Heart left ventricle (tissue), 16 donors: ENCODE measurements at regions not wholly inside any gene's neighbourhood (a gene's known extent, or its start where the extent isn't known, plus 50 kb on each side); places are given as distances from the start of the nearest gene placed in this dataset.

ENCODE experiments used
- ATAC-seq, 4 donors: fragments of 200-7000 bp; cut with Tn5 transposase; one replicate each; pipeline ENCODE4 v1.9.1; 2020 to 2022; ENCODE audit warnings: moderate library complexity in 4 of 4, mild to moderate bottlenecking in 3 of 4, moderate number of reproducible peaks in 1 of 4
- DNase-seq, 5 donors: peaks; one replicate each; pipeline ENCODE4 v3.0.0-alpha.2; 2020
- H3K27ac ChIP-seq, 12 donors: fragments of 200-600 bp; sonication (generic) in 4 of 12; one replicate each; pipeline versions ENCODE4 v1.5.0 to v1.8.0; 2016 to 2022; ENCODE audit warnings: mild to moderate bottlenecking in 2 of 12
- H3K27me3 ChIP-seq, 9 donors: fragments of 200-600 bp; sonication (generic) in 2 of 9; one replicate each; pipeline versions ENCODE4 v1.5.1 to v1.8.0; 2016 to 2022; ENCODE audit warnings: mild to moderate bottlenecking in 3 of 9
- H3K36me3 ChIP-seq, 9 donors: fragments of 200-600 bp; sonication (generic) in 2 of 9; one replicate each; pipeline versions ENCODE4 v1.5.0 to v1.8.0; 2018 to 2022; ENCODE audit warnings: mild to moderate bottlenecking in 2 of 9
- H3K4me1 ChIP-seq, 12 donors: fragments of 200-600 bp; sonication (generic) in 4 of 12; one replicate each; pipeline versions ENCODE4 v1.5.0 to v1.8.0; 2016 to 2022; ENCODE audit warnings: mild to moderate bottlenecking in 3 of 12
- H3K4me3 ChIP-seq, 12 donors: fragments of 200-600 bp; sonication (generic) in 4 of 12; one replicate each; pipeline versions ENCODE4 v1.5.0 to v1.8.0; 2017 to 2022; ENCODE audit warnings: mild to moderate bottlenecking in 9 of 12, moderate library complexity in 4 of 12
- H3K9me3 ChIP-seq, 12 donors: fragments of 200-600 bp; sonication (generic) in 4 of 12; one replicate each; pipeline versions ENCODE4 v1.5.0 to v1.8.0; 2016 to 2022; ENCODE audit warnings: mild to moderate bottlenecking in 1 of 12
- CTCF ChIP-seq, 12 donors: fragments of 200-600 bp; sonication (generic) in 4 of 12; IDR thresholded peaks; one replicate each; pipeline versions ENCODE4 v1.5.0 to v1.8.0; 2018 to 2022; ENCODE audit warnings: antibody characterized with exemption in 12 of 12, mild to moderate bottlenecking in 5 of 12
- POLR2A ChIP-seq, 2 donors: fragments of 450-650 bp; IDR thresholded peaks; one replicate each; pipeline ENCODE4 v1.6.1; 2017; ENCODE audit warnings: antibody characterized with exemption in 2 of 2, mild to moderate bottlenecking in 2 of 2, moderate library complexity in 2 of 2
- WGBS, 4 donors: extraction: QIAGEN DNeasy Blood & Tissue Kit in 2 of 4; methylation state at CpG; one replicate each; pipeline versions ENCODE4 v1.1.5 to v1.1.7; 2013 to 2018; 5-methylcytosine and 5-hydroxymethylcytosine counted together
- intact Hi-C, 10 donors: fragments of 100-400 bp; cut with DNase I; formaldehyde crosslinking; loops; one replicate each; pipeline versions ENCODE4 v1.11.1 to v1.14.2; 2022
- donor health status: ischemic (EF 13 %, LVEDD 7.1; RV severe dilation, severe dysfunction).
- donor health status: healthy with polysubstance abuse.
- donor health status: DM: no; HTN: yes; CAD: no.
- donor health status: DM: no; HTN: no; CAD: no.
- donor health status: ischemic (EF 25% LVEDD 6.9; RV normal size, moderate dysfunction).
- donor health status: ischemic (EF 25% LVEDD 5.7; RV mildly dilated, moderate dysfunction).
- donor health status: healthy.
- donor health status: DM: yes; HTN: yes; CAD: no.
- donor health status: ischemic (EF 35%, LVEDD 5.7; RV mildly dilated, moderate dysfunction).
- donor health status: nonischemic (EF 11% LVEDD 7.7; RV severe dilation, severe dysfunction).
- donor health status: DM: yes; HTN: yes; CAD: no.
- donor health status: PGD.
- donor health status: ischemic (EF 29% LVEDD 5.4; RV normal size, mild dysfunction).
- donor health status: nonischemic (EF 23%, LVEDD 6.1; RV moderate dilation, normal function).

- peak overlapping the region in 7 of 12 donors; percentile 2 to 48 (median 26) for H3K4me3 ChIP-seq
- H3K9me3 ChIP-seq = no peaks in the 10 kb centered on the region
- H3K36me3 ChIP-seq = no peaks in the 10 kb centered on the region
- 75 to 83% (median 83%) methylated on average over 11 of the region's 11 CpGs for WGBS, 4 donors
- ATAC-seq = peak in 1 of 4 donors; percentile 58
- TF ChIP-seq CTCF (IDR thresholded peaks at IDR 0.05) (no peak), POLR2A (IDR thresholded peaks at IDR 0.05) (no peak)
- intact Hi-C loops = loop anchor here in 3 of 10 donors (5.0 to 10.0 kb wide), 3 partner anchors 100 to 227 kb away; no protein-coding TSS in a partner anchor
- DNase-seq = no peak
- H3K27ac ChIP-seq = no peak overlapping the region
- no peaks in the 10 kb centered on the region for H3K4me1 ChIP-seq
- no peaks in the 10 kb centered on the region for H3K27me3 ChIP-seq
These were observed 59.1 kb upstream of the FRMD4B start for GRCh38 chr3:69445024-69445423.

- H3K9me3 ChIP-seq = no peaks in the 10 kb centered on the region
- ATAC-seq (no peak), DNase-seq (no peak)
- no peaks in the 10 kb centered on the region for H3K27me3 ChIP-seq
- no peaks in the 10 kb centered on the region for H3K36me3 ChIP-seq
- TF ChIP-seq POLR2A (IDR thresholded peaks at IDR 0.05) (no peak), CTCF (IDR thresholded peaks at IDR 0.05) (no peak)
- H3K4me3 ChIP-seq = no peak overlapping the region
- intact Hi-C loops = loop anchor here in 4 of 10 donors (5.0 to 10.0 kb wide), 4 partner anchors 101 to 229 kb away; no protein-coding TSS in a partner anchor
- H3K4me1 ChIP-seq = peaks cover 0 to 7% (median 0%) of the 10 kb centered on the region in 12 donors
- no peak overlapping the region for H3K27ac ChIP-seq
These were observed 57.6 kb upstream of the FRMD4B start for GRCh38 chr3:69443457-69443920.

GRCh38 chr3:69442771-69443311, 57.0 kb upstream of the FRMD4B start:
- ATAC-seq (no peak), DNase-seq (no peak)
- Histone ChIP-seq H3K9me3 (no peaks in the 10 kb centered on the region), H3K4me3 (no peak overlapping the region), H3K4me1 (peaks cover 0 to 7% (median 0%) of the 10 kb centered on the region in 12 donors), H3K27ac (no peak overlapping the region), H3K36me3 (no peaks in the 10 kb centered on the region), H3K27me3 (no peaks in the 10 kb centered on the region)
- TF ChIP-seq CTCF (IDR thresholded peaks at IDR 0.05) = no peak
- no peak for TF ChIP-seq POLR2A (IDR thresholded peaks at IDR 0.05)
- 87 to 92% (median 91%) methylated on average over 2 of the region's 2 CpGs for WGBS, 4 donors
- intact Hi-C loops = loop anchor here in 4 of 10 donors (5.0 to 10.0 kb wide), 4 partner anchors 102 to 229 kb away; no protein-coding TSS in a partner anchor

GRCh38 chr3:69441732-69442131, 55.8 kb upstream of the FRMD4B start:
- no peak overlapping the region for H3K4me3 ChIP-seq
- H3K36me3 ChIP-seq = no peaks in the 10 kb centered on the region
- H3K4me1 ChIP-seq = peaks cover 0 to 7% (median 0%) of the 10 kb centered on the region in 12 donors
- TF ChIP-seq POLR2A (IDR thresholded peaks at IDR 0.05) = no peak
- TF ChIP-seq CTCF (IDR thresholded peaks at IDR 0.05) = no peak
- intact Hi-C loops = loop anchor here in 4 of 10 donors (5.0 to 10.0 kb wide), 4 partner anchors 103 to 231 kb away; no protein-coding TSS in a partner anchor
- H3K27me3 ChIP-seq = no peaks in the 10 kb centered on the region
- ATAC-seq (no peak), DNase-seq (no peak)
- H3K27ac ChIP-seq = no peak overlapping the region
- 72 to 88% (median 83%) methylated on average over 2 of the region's 2 CpGs for WGBS, 4 donors
- H3K9me3 ChIP-seq = no peaks in the 10 kb centered on the region
